Posterior vena cava (tissue), 2 donors: ENCODE measurements at regions not wholly inside any gene's neighbourhood (a gene's known extent, or its start where the extent isn't known, plus 50 kb on each side); places are given as distances from the start of the nearest gene placed in this dataset.

Source experiments
- DNase-seq: peaks from one replicate; pipeline ENCODE4 v3.0.0-alpha.2; 2020; ENCODE audit warnings: low spot score
- intact Hi-C, 2 donors: fragments of 100-400 bp; cut with DNase I; formaldehyde crosslinking; loops; one replicate each; pipeline versions ENCODE4 v1.14.1 to v1.14.2; 2022 to 2023
- donor health status: DM: yes; HTN: yes; CAD: no.
- donor health status: DM: yes; HTN: yes; CAD: no.

DNA sequence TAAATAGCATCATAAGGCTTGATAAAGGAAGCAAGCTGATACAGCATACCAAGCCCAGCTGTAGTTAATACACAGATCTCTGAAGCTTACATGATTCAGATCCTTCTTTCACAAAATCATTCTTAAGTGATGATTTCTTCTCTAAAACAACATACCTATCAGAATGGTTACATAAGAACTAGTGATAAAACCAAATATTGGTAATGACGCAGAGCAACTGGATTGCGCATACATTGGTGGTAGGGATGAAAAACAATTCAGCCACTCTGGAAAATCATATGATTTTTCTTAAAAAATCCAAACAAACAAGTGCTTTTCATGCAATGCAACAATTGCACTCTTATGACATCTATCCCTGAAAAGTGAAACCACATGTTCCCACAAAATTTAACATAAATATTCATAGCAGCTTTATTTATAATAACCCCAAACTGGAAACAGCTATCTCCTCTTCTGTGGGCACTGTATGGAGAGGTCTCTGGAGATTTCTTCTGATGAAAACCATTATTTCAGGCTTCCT is 153.6 kb upstream of the DSEL start:
- no peak for DNase-seq
- intact Hi-C loops, result no loop called here

DNA sequence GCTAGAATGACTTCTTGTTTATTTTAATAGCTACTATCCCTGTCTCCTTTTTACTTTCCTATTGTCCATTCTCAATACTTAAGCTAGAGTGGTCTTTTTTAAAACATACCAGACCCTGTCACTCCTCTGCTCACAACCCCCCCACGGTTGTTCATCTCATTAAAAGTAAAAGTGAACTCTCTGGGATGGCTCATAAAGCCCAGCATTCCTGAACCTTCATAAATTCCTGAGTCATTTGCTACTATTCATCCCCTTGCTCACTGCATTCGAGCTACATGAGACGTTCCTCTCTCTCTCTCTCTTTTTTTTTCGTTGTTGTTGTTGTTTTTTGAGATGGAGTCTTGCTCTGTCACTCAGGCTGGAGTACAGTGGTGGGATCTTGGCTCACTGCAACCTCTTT is 148.7 kb upstream of the DSEL start:
- intact Hi-C loops, result no loop called here

DNA sequence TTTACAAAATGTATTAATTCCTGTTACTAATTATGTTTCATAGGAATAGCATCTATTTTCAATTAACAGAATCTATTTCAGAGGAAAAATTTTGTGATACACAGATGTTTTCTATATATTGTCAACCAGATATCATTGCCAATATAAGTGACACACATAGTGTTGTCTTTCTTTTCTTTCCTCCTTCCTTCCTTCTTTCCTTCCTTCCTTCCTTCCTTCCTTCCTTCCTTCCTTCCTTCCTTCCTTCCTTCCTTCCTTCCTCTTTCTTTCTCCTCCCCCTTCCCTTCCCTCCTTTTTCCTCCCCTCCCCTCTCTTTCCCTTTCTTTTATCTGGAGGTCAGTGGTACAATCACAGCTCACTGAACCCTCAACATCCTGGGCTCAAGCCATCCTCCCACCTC is 146.5 kb upstream of the DSEL start:
- DNase-seq, result no peak
- intact Hi-C loops, result no loop called here

More for the DNA sequence above, 148.7 kb upstream of the DSEL start:
- no peak for DNase-seq

DNA sequence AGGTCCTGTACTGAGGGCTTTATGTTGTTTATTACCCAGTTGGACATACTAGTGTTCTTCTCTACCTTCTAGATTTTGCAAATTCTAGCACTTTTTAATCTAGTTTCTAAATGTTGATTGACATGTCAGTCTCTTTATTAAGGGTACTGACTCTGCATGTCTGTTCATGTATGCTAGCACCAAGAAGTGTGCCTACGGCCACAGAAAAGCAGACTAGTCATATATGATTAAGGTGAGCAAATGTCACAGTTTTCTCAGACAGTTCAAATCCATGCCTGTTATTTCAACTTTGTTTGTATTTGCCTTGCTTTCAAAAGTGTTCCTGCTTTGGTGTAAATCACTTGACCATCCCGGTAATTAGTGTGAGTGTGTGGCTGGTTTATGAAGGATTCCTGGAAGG is 145.0 kb upstream of the DSEL start:
- intact Hi-C loops, result no loop called here
- no peak for DNase-seq

DNA sequence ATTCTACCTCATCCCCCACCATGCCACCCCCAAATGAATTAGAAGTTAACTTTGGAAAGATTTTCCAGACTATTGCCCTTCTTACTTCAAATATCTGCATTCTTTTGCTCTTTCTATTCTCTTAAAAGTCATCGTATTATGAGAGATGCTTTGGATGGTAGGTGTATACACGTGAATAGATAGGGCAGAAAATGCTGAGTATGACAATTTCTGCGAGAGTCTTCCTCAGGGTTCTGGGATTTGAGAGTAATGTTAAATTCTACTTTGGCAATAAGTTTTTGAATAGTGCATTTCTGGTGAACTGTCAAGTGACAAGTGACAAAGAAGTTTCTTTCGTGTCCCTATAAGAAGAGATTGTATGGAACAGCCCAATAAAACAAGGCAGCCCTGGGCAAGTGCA is 137.6 kb upstream of the DSEL start:
- no peak for DNase-seq
- intact Hi-C loops, result no loop called here

- no peak for DNase-seq
- intact Hi-C loops, result no loop called here
Observed at GRCh38 chr18:67652288-67652687, 135.8 kb upstream of the DSEL start.

GRCh38 chr18:67651438-67651837 is 134.9 kb upstream of the DSEL start:
- DNase-seq, result no peak
- intact Hi-C loops, result no loop called here

- DNase-seq, result no peak
- intact Hi-C loops, result no loop called here
Observed at GRCh38 chr18:67650686-67651385, 134.3 kb upstream of the DSEL start.

DNA sequence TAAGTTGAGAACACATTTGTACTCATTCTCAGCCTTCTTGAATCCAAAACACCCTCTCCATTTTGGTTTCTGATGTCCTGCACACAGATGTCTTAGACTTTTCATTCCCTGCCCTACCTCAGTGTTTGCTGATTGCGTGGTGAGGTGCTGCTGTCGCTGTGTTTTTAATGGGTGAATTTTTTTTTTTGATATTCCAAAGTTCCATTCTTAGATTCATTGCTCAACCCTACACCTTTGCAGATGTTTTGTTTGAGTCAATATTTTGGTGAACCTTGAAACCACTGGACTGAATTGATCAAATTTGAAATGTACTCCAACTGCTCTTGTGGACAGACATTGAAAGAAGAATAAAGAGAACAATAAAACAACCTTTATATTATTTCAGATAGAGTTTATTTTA is 130.4 kb upstream of the DSEL start:
- intact Hi-C loops, result no loop called here
- DNase-seq, result no peak

DNA sequence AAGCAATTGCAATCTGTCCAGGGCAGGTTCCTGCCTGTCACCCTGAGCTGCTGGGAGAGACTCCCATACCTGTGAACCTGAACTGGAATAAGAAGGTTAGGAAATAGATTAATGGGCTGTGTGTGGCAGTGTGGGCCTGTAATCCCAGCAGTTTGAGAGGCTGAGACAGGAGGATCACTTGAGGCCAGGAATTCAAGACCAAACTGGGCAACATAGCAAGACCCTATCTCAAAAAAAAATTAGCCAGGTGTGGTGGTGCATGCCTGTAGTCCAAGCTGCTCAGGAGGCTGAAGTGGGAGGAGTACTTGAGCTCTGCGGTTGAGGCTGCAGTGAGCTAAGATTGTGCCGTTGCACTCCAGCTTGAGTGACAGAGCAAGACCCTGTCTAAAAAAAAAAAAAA is 127.7 kb upstream of the DSEL start:
- intact Hi-C loops, result no loop called here
- DNase-seq, result no peak

GRCh38 chr18:67639872-67640271 is 123.4 kb upstream of the DSEL start:
- no peak for DNase-seq
- intact Hi-C loops, result no loop called here

DNA sequence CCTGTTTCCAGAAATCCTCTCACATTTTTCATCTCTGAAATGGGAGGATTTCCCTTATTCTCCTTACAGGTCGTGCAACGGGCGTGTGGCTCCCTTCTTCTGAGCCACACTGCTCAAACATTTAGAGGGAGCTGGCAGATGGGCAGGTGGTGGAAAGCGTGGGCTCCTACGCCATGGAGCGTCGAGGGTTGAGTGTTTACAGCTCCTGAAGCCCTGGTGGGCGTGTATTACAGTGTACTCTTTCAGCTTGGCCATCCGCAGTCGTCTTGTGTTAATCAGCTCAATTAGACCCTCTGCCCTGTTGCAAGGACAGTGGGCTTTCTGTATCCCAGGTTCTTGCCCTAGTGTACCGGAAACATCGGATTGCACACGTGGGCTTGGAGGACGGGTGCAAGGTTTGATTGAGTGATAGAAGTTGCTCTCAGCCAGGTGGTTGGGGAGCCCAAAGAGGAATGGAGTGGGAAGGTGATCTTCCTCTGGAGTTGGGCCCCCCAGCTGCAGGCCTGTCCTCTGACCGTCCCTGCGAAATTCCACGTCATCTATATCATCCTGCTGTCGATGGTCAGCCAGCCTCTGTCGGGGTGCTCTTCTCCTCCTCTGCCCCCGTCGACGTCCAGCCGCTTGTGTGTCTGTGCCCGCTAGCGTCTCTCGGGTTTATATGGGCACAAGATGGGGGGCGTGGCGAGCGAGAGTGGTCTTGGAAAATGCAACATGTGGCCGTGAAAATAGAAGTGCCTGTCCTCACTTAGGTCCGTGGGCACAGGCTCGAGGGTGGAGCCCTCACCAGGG is 120.3 kb upstream of the DSEL start:
- intact Hi-C loops, result no loop called here
- no peak for DNase-seq

- intact Hi-C loops, result no loop called here
- DNase-seq, result no peak
Observed at GRCh38 chr18:67634631-67635338, 118.3 kb upstream of the DSEL start.

- no peak for DNase-seq
- intact Hi-C loops, result no loop called here
Observed at GRCh38 chr18:67633939-67634338, 117.4 kb upstream of the DSEL start.

- DNase-seq, result no peak
- intact Hi-C loops, result no loop called here
Observed at GRCh38 chr18:67621906-67622305, 105.4 kb upstream of the DSEL start.

- no peak for DNase-seq
- intact Hi-C loops, result no loop called here
Observed at GRCh38 chr18:67621049-67621713, 104.7 kb upstream of the DSEL start.

GRCh38 chr18:67618061-67618460 is 101.5 kb upstream of the DSEL start:
- DNase-seq, result no peak
- intact Hi-C loops, result no loop called here

- intact Hi-C loops, result no loop called here
- DNase-seq, result no peak
Observed at GRCh38 chr18:67615876-67616275, 99.4 kb upstream of the DSEL start.

- peak; percentile 64 for DNase-seq
- intact Hi-C loops, result no loop called here
Observed at GRCh38 chr18:67613731-67614130, 97.2 kb upstream of the DSEL start.

DNA sequence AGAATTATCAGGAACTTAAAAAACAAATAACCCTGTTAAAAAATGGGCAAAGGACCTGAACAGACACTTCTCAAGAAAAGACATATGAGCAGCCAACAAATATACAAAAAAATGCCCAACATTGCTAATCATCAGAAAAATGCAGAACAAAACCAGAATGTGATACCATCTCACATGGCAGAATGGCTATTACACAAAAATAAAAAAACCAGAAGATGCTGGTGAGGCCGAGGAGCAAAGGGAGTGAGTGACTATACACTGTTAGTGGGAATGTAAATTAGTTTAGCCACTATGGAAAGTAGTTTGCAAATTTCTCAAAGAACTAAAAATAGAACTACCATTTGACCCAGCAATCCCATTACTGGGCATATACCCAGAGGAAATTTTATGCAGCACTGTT is 95.8 kb upstream of the DSEL start:
- no peak for DNase-seq
- intact Hi-C loops, result no loop called here
